Endothelial cell of umbilical vein (primary cell): ENCODE measurements at regions not wholly inside any gene's neighbourhood (a gene's known extent, or its start where the extent isn't known, plus 50 kb on each side); places are given as distances from the start of the nearest gene placed in this dataset.

ENCODE experiments used
- BruUV-seq: library from RNA; stranded (reverse); fragments of 400-500 nt; replicated peaks from 2 replicates; lab custom pipeline; 2021; lab: Mats Ljungman, UMichigan
- CTCF ChIA-PET: fragments of 300-600, 350-600 bp; sonication (Branson Sonifier 250); formaldehyde crosslinking; loops from one replicate; lab custom pipeline; 2021; ENCODE audit warnings: antibody characterized with exemption, inconsistent platforms; lab: Charles Lee
- POLR2A ChIA-PET: fragments of 300-600, 350-600 bp; sonication (Branson Sonifier 250); formaldehyde crosslinking; loops from one replicate; lab custom pipeline; 2021; ENCODE audit warnings: antibody characterized with exemption, inconsistent platforms; lab: Charles Lee
- DNase-seq: peaks from one replicate; pipeline ENCODE4 v3.0.0-alpha.2; 2011; ENCODE audit warnings: low read depth, low spot score
- FAIRE-seq: peaks from 2 replicates; lab custom pipeline; 2011; peaks lifted over from hg19 to GRCh38; lab: Jason Lieb, UNC
- H2AFZ ChIP-seq: 2 replicates; pipeline ENCODE4 v1.6.0; 2012; ENCODE audit warnings: low read depth, low read length, control low read depth, inconsistent platforms
- H3K27ac ChIP-seq: 2 replicates; pipeline ENCODE4 v1.5.1; 2011; ENCODE audit warnings: low read depth, mild to moderate bottlenecking, control low read depth, low read length, moderate library complexity; ENCODE audit not compliant: insufficient read depth
- H3K27me3 ChIP-seq, 2 experiments: 2 replicates each; pipeline versions ENCODE4 v1.6.0 to v1.6.1; 2011; ENCODE audit warnings: low read length in 2 of 2, mixed read lengths in 1 of 2; ENCODE audit not compliant: control insufficient read depth in 2 of 2, insufficient read depth in 2 of 2
- H3K36me3 ChIP-seq, 2 experiments: 2 replicates in 1 of 2; 3 replicates in 1 of 2; pipeline ENCODE4 v1.5.1; 2011; ENCODE audit warnings: low read length in 2 of 2, mild to moderate bottlenecking in 1 of 2, moderate library complexity in 1 of 2; ENCODE audit not compliant: control insufficient read depth in 2 of 2, insufficient read depth in 2 of 2; ENCODE audit errors: extremely low read depth in 1 of 2
- H3K4me1 ChIP-seq: 3 replicates; pipeline ENCODE4 v1.5.1; 2011; ENCODE audit warnings: mild to moderate bottlenecking, low read length; ENCODE audit not compliant: control insufficient read depth, insufficient read depth; ENCODE audit errors: extremely low read depth
- H3K4me2 ChIP-seq: 2 replicates; pipeline ENCODE4 v1.6.1; 2011; ENCODE audit warnings: low read length, control low read depth, mixed read lengths; ENCODE audit not compliant: insufficient read depth
- H3K4me3 ChIP-seq, 3 experiments: fragments of 200-600 bp in 1 of 3; sonication (generic), shearing (Covaris generic) in 1 of 3; replicated peaks in 1 of 3; 2 replicates each; pipeline ENCODE4 v1.5.1; 2011 to 2016; ENCODE audit warnings: control low read depth in 3 of 3, low read length in 3 of 3, mild to moderate bottlenecking in 2 of 3, inconsistent platforms in 1 of 3, low read depth in 1 of 3, moderate library complexity in 1 of 3; ENCODE audit not compliant: insufficient read depth in 1 of 3
- H3K79me2 ChIP-seq: 2 replicates; pipeline ENCODE4 v1.6.0; 2012; ENCODE audit warnings: low read length, inconsistent platforms; ENCODE audit not compliant: control insufficient read depth, insufficient read depth
- H3K9ac ChIP-seq: replicated peaks from 2 replicates; pipeline ENCODE3; 2011; ENCODE audit warnings: low read length, control low read depth; ENCODE audit not compliant: insufficient read depth; ENCODE audit errors: extremely low read depth
- H3K9me1 ChIP-seq: replicated peaks from 3 replicates; pipeline ENCODE4 v1.6.0; 2011; ENCODE audit warnings: mild to moderate bottlenecking, low read length; ENCODE audit not compliant: control insufficient read depth, insufficient read depth; ENCODE audit errors: extremely low read depth
- H3K9me3 ChIP-seq: replicated peaks from 2 replicates; pipeline ENCODE4 v1.5.1; 2012; ENCODE audit warnings: low read length, inconsistent platforms; ENCODE audit not compliant: control insufficient read depth, insufficient read depth
- H4K20me1 ChIP-seq: replicated peaks from 2 replicates; pipeline ENCODE3; 2011; ENCODE audit warnings: mild to moderate bottlenecking, low read length; ENCODE audit not compliant: control insufficient read depth, insufficient read depth; ENCODE audit errors: extremely low read depth
- EZH2 ChIP-seq: IDR thresholded peaks from 2 replicates; pipeline ENCODE4 v1.6.1; 2012; ENCODE audit warnings: borderline replicate concordance, low read depth, mild to moderate bottlenecking, moderate library complexity, low read length, inconsistent platforms; ENCODE audit not compliant: severe bottlenecking
- FOS ChIP-seq: IDR thresholded peaks from 2 replicates; pipeline ENCODE4 v1.6.1; 2011; ENCODE audit warnings: mild to moderate bottlenecking, low read length, moderate library complexity, borderline replicate concordance; ENCODE audit not compliant: insufficient read depth
- GATA2 ChIP-seq: IDR thresholded peaks from 2 replicates; pipeline ENCODE4 v1.7.0; 2011; ENCODE audit warnings: low read depth, mild to moderate bottlenecking, moderate library complexity, mixed read lengths, low read length; ENCODE audit not compliant: insufficient read length, insufficient read depth
- JUN ChIP-seq: IDR thresholded peaks from 2 replicates; pipeline ENCODE4 v1.6.1; 2011; ENCODE audit warnings: borderline replicate concordance, low read depth; ENCODE audit not compliant: insufficient read length, insufficient read depth
- MYC ChIP-seq: IDR thresholded peaks from one replicate; pipeline ENCODE4 v1.6.1; 2011; ENCODE audit warnings: mild to moderate bottlenecking, low read depth, low read length
- POLR2A ChIP-seq: IDR thresholded peaks from 2 replicates; pipeline ENCODE4 v1.6.1; 2012; ENCODE audit warnings: low read depth, mild to moderate bottlenecking, control low read depth, low read length
- POLR2AphosphoS5 ChIP-seq: IDR thresholded peaks from 2 replicates; pipeline ENCODE4 v1.6.1; 2012; ENCODE audit warnings: low read depth, mild to moderate bottlenecking, control low read depth, low read length, moderate library complexity; ENCODE audit not compliant: insufficient read depth
- dilution Hi-C: fragments of 300-500 bp; cut with MboI; formaldehyde crosslinking; loops from one replicate; pipeline ENCODE4 v1.15.0; 2019; ENCODE audit warnings: low sequenced_read_pairs; ENCODE audit not compliant: extremely low pct_ligation_motif_present
- intact Hi-C: fragments of 100-400 bp; cut with micrococcal nuclease; formaldehyde crosslinking; loops from one replicate; pipeline ENCODE4 v1.10.0; 2022
- TF ChIP-seq, protein P1 (sequence below): IDR thresholded peaks from 2 replicates; pipeline ENCODE4 v1.6.1; 2011; ENCODE audit not compliant: insufficient read depth, insufficient read length
- TF ChIP-seq, protein P2 (sequence below), 2 donors: IDR thresholded peaks; 1 replicate in 1 of 2; 2 replicates in 1 of 2; pipeline ENCODE4 v1.5.1; 2011; ENCODE audit warnings: low read length in 2 of 2, mild to moderate bottlenecking in 2 of 2, moderate library complexity in 2 of 2, control low read depth in 1 of 2, inconsistent platforms in 1 of 2, low read depth in 1 of 2; ENCODE audit not compliant: insufficient read depth in 1 of 2; ENCODE audit errors: extremely low read depth in 1 of 2

- ChIA-PET CTCF (no interaction called here), POLR2A (no interaction called here)
- dilution Hi-C loops: no loop called here
- BruUV-seq: no TSS peak
- TF ChIP-seq FOS: no peak
- TF ChIP-seq, protein P1, sequence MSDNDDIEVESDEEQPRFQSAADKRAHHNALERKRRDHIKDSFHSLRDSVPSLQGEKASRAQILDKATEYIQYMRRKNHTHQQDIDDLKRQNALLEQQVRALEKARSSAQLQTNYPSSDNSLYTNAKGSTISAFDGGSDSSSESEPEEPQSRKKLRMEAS: no peak
- no peak for TF ChIP-seq POLR2A
- no peak for TF ChIP-seq EZH2
- no peak for TF ChIP-seq GATA2
- no peak for TF ChIP-seq JUN
- TF ChIP-seq, protein P2, sequence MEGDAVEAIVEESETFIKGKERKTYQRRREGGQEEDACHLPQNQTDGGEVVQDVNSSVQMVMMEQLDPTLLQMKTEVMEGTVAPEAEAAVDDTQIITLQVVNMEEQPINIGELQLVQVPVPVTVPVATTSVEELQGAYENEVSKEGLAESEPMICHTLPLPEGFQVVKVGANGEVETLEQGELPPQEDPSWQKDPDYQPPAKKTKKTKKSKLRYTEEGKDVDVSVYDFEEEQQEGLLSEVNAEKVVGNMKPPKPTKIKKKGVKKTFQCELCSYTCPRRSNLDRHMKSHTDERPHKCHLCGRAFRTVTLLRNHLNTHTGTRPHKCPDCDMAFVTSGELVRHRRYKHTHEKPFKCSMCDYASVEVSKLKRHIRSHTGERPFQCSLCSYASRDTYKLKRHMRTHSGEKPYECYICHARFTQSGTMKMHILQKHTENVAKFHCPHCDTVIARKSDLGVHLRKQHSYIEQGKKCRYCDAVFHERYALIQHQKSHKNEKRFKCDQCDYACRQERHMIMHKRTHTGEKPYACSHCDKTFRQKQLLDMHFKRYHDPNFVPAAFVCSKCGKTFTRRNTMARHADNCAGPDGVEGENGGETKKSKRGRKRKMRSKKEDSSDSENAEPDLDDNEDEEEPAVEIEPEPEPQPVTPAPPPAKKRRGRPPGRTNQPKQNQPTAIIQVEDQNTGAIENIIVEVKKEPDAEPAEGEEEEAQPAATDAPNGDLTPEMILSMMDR (IDR thresholded peaks at IDR 0.05; ENCODE audit: extremely low read depth in 1 of 2, insufficient read depth in 1 of 2, low read depth in 1 of 2, low read length in 2 of 2): no peak
- no peak for TF ChIP-seq MYC
- TF ChIP-seq POLR2AphosphoS5: no peak
- Histone ChIP-seq H3K9me1 (no peaks in the 10 kb centered on the region), H3K9ac (no peak overlapping the region), H3K27me3 (no peaks in the 10 kb centered on the region), H3K4me1 (no peaks in the 10 kb centered on the region), H4K20me1 (no peaks in the 10 kb centered on the region), H3K4me2 (no peak overlapping the region), H3K27ac (no peak overlapping the region), H3K36me3 (no peaks in the 10 kb centered on the region), H3K4me3 (no peak overlapping the region), H2AFZ (no peak overlapping the region), H3K9me3 (no peaks in the 10 kb centered on the region), H3K79me2 (no peaks in the 10 kb centered on the region)
- FAIRE-seq (no peak), DNase-seq (no peak)
- intact Hi-C loops: no loop called here
These were observed 314.0 kb upstream of the JAG1 start for GRCh38 chr20:10987651-10988383.
